Hepatic stellate cell (primary cell): ENCODE measurements at regions not wholly inside any gene's neighbourhood (a gene's known extent, or its start where the extent isn't known, plus 50 kb on each side); places are given as distances from the start of the nearest gene placed in this dataset.

Experiments
- DNase-seq: peaks from one replicate; pipeline ENCODE4 v3.0.0; 2011; ENCODE audit warnings: low spot score

GRCh38 chr17:73754886-73755400 lies 110.7 kb upstream of the SDK2 start:
- no peak for DNase-seq

GRCh38 chr17:73757420-73757819 lies 113.2 kb upstream of the SDK2 start:
- no peak for DNase-seq

GRCh38 chr17:73758245-73758644 lies 114.0 kb upstream of the SDK2 start:
- no peak for DNase-seq

GRCh38 chr17:73759324-73759723 lies 115.1 kb upstream of the SDK2 start:
- no peak for DNase-seq

- no peak for DNase-seq
These were observed 115.6 kb upstream of the SDK2 start for GRCh38 chr17:73759734-73760438.

- no peak for DNase-seq
These were observed 116.2 kb upstream of the SDK2 start for GRCh38 chr17:73760439-73760758.

- no peak for DNase-seq
These were observed 121.7 kb upstream of the SDK2 start for GRCh38 chr17:73765824-73766563.

GRCh38 chr17:73767696-73768095 lies 123.5 kb upstream of the SDK2 start:
- no peak for DNase-seq

GRCh38 chr17:73768691-73769090 lies 124.4 kb upstream of the SDK2 start:
- no peak for DNase-seq

- no peak for DNase-seq
These were observed 125.2 kb upstream of the SDK2 start for GRCh38 chr17:73769479-73769878.

GRCh38 chr17:73770115-73770848 lies 126.0 kb upstream of the SDK2 start:
- no peak for DNase-seq

GRCh38 chr17:73770849-73771229 lies 126.6 kb upstream of the SDK2 start:
- no peak for DNase-seq

GRCh38 chr17:73772107-73772705 lies 128.0 kb upstream of the SDK2 start:
- DNase-seq, result no peak

GRCh38 chr17:73773702-73774101 lies 129.5 kb upstream of the SDK2 start:
- DNase-seq, result no peak

- no peak for DNase-seq
These were observed 130.6 kb upstream of the SDK2 start for GRCh38 chr17:73774852-73775251.

- DNase-seq, result no peak
These were observed 132.3 kb upstream of the SDK2 start for GRCh38 chr17:73776351-73777130.

- DNase-seq, result no peak
These were observed 132.8 kb upstream of the SDK2 start for GRCh38 chr17:73777131-73777449.

- no peak for DNase-seq
These were observed 138.0 kb upstream of the SDK2 start for GRCh38 chr17:73782231-73782630.

GRCh38 chr17:73782641-73783381 lies 138.6 kb upstream of the SDK2 start:
- DNase-seq, result no peak

GRCh38 chr17:73783382-73783766 lies 139.1 kb upstream of the SDK2 start:
- no peak for DNase-seq

- no peak for DNase-seq
These were observed 139.8 kb upstream of the SDK2 start for GRCh38 chr17:73783945-73784603.
